Adrenal gland (tissue), 5 donors: ENCODE measurements at regions not wholly inside any gene's neighbourhood (a gene's known extent, or its start where the extent isn't known, plus 50 kb on each side); places are given as distances from the start of the nearest gene placed in this dataset.

Experiments
- POLR2A ChIP-seq, 2 donors: fragments of 450-650 bp; IDR thresholded peaks; one replicate each; pipeline ENCODE4 v1.6.1; 2017; ENCODE audit warnings: antibody characterized with exemption in 2 of 2, mild to moderate bottlenecking in 2 of 2, moderate library complexity in 1 of 2
- TF ChIP-seq, protein P1 (sequence below), 6 experiments: fragments of 450-650 bp in 4 of 6; fragments of 200-600 bp in 2 of 6; sonication (generic) in 1 of 6; IDR thresholded peaks; 1 replicate in 5 of 6; 2 replicates in 1 of 6; pipeline versions ENCODE4 v1.5.1 to v1.8.0; 2016 to 2021; ENCODE audit warnings: antibody characterized with exemption in 6 of 6, mild to moderate bottlenecking in 2 of 6, moderate library complexity in 1 of 6
- donor health status: DM: no; HTN: no; CAD: no.

DNA sequence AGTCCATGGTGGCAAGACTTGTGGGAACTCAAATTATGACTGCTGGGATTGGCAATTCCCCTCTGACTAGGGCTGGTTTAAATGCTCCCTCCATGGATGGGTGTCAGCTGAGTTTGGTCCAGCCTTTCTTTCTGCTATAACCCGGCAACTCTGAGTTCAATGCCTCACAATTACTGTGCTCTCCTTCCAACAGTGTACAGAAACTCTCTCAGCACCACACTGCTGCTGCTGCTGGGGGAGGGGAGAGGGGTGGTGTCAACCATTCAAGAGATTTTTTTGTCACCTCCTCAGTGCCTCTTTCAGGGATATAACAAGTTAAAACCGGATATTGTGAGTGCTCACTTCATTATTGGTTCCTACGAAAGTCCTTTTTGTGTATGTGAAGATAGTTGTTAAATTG is 830.3 kb upstream of the NXPH2 start:
- TF ChIP-seq, protein P1, sequence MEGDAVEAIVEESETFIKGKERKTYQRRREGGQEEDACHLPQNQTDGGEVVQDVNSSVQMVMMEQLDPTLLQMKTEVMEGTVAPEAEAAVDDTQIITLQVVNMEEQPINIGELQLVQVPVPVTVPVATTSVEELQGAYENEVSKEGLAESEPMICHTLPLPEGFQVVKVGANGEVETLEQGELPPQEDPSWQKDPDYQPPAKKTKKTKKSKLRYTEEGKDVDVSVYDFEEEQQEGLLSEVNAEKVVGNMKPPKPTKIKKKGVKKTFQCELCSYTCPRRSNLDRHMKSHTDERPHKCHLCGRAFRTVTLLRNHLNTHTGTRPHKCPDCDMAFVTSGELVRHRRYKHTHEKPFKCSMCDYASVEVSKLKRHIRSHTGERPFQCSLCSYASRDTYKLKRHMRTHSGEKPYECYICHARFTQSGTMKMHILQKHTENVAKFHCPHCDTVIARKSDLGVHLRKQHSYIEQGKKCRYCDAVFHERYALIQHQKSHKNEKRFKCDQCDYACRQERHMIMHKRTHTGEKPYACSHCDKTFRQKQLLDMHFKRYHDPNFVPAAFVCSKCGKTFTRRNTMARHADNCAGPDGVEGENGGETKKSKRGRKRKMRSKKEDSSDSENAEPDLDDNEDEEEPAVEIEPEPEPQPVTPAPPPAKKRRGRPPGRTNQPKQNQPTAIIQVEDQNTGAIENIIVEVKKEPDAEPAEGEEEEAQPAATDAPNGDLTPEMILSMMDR (IDR thresholded peaks at IDR 0.05): no peak
- TF ChIP-seq POLR2A (IDR thresholded peaks at IDR 0.05): no peak
